ENCODE measurements at regions not wholly inside any gene's neighbourhood (a gene's known extent, or its start where the extent isn't known, plus 50 kb on each side); places are given as distances from the start of the nearest gene placed in this dataset.

DNA sequence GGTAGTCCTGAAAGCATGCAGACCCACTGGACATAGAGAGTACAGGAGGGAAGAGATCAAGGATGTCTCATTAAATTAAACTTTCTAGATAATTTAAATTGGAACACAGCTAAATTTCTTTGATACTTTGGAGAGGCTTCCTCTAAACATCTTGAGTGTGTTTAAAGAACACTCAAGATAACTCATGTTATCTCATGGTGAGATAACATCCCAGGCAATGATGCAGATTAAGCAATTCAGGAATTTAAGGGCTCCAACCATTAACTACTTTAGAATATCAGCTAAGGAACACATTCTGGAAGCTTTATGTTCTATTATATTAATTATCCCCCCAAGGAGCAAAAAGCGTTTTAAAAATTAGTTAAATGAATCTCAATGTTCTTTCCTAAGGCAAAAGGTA lies 289.2 kb upstream of the RUNX1 start:
- in situ Hi-C loops (cut with MboI; ENCODE audit: low sequenced_read_pairs in 4 of 4) (no loop called here), intact Hi-C loops (cut with DNase I; ENCODE audit: low total_unique reads) (no loop called here)
- Histone ChIP-seq H3K4me3 (no peak overlapping the region), H3K36me3 (no peaks in the 10 kb centered on the region), H3K27ac (no peak overlapping the region), H3K9me3 (no peaks in the 10 kb centered on the region), H3K27me3 (no peaks in the 10 kb centered on the region), H3K4me1 (no peaks in the 10 kb centered on the region)
- TF ChIP-seq POLR2A (IDR thresholded peaks at IDR 0.05) = no peak
- ATAC-seq (no peak), DNase-seq (no peak)

GRCh38 chr21:35337573-35337972 lies 288.5 kb upstream of the RUNX1 start:
- Histone ChIP-seq H3K27me3 (no peaks in the 10 kb centered on the region), H3K36me3 (no peaks in the 10 kb centered on the region), H3K4me3 (no peak overlapping the region), H3K27ac (no peak overlapping the region), H3K9me3 (no peaks in the 10 kb centered on the region), H3K4me1 (no peaks in the 10 kb centered on the region)
- no peak for ATAC-seq
- TF ChIP-seq CTCF (IDR thresholded peaks at IDR 0.05 in 4 of 5, conservative IDR thresholded peaks at IDR 0.05 in 1 of 5) (no peak), POLR2A (IDR thresholded peaks at IDR 0.05) (no peak)
- in situ Hi-C loops (cut with MboI; ENCODE audit: low sequenced_read_pairs in 4 of 4) = no loop called here
- intact Hi-C loops (cut with DNase I; ENCODE audit: low total_unique reads) = no loop called here
- no peak for DNase-seq

GRCh38 chr21:35336534-35336933 lies 287.4 kb upstream of the RUNX1 start:
- in situ Hi-C loops (cut with MboI; ENCODE audit: low sequenced_read_pairs in 4 of 4) = no loop called here
- TF ChIP-seq CTCF (IDR thresholded peaks at IDR 0.05 in 4 of 5, conservative IDR thresholded peaks at IDR 0.05 in 1 of 5) (no peak), POLR2A (IDR thresholded peaks at IDR 0.05) (no peak)
- DNase-seq = no peak
- no peak for ATAC-seq
- Histone ChIP-seq H3K27me3 (no peaks in the 10 kb centered on the region), H3K4me1 (no peaks in the 10 kb centered on the region), H3K27ac (no peak overlapping the region), H3K36me3 (no peaks in the 10 kb centered on the region), H3K4me3 (no peak overlapping the region), H3K9me3 (no peaks in the 10 kb centered on the region)
- intact Hi-C loops (cut with DNase I; ENCODE audit: low total_unique reads) = no loop called here

DNA sequence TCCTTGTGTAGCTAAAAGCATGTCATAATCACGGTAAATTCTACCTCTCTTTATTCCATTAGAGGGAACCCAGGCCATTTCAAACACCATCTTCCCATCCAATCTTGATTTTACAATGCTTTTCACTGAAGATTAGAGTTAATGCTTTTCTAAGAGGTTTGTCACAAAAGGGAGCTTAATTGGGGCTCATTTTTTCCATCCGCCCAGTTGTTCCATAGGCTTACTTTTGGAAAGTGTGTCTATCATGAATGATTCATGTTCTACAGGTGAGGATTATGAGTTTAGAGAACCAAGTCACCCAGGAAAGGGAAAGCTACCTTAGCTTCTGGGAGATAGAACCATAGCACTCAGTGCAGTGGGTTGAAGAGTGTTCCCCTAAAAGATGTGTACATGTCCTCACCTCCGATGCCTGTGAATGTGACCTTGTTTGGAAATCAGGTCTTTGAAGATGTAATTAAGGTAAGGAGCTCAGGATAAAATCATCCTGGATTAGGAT lies 286.9 kb upstream of the RUNX1 start:
- ATAC-seq = no peak
- in situ Hi-C loops (cut with MboI; ENCODE audit: low sequenced_read_pairs in 4 of 4) = no loop called here
- intact Hi-C loops (cut with DNase I; ENCODE audit: low total_unique reads) = no loop called here
- DNase-seq = no peak
- H3K9me3 ChIP-seq = no peaks in the 10 kb centered on the region
- no peak overlapping the region for H3K4me3 ChIP-seq
- no peaks in the 10 kb centered on the region for H3K27me3 ChIP-seq
- no peaks in the 10 kb centered on the region for H3K36me3 ChIP-seq
- H3K27ac ChIP-seq = no peak overlapping the region
- no peak for TF ChIP-seq POLR2A (IDR thresholded peaks at IDR 0.05)
- TF ChIP-seq CTCF (IDR thresholded peaks at IDR 0.05 in 4 of 5, conservative IDR thresholded peaks at IDR 0.05 in 1 of 5) = no peak
- no peaks in the 10 kb centered on the region for H3K4me1 ChIP-seq

DNA sequence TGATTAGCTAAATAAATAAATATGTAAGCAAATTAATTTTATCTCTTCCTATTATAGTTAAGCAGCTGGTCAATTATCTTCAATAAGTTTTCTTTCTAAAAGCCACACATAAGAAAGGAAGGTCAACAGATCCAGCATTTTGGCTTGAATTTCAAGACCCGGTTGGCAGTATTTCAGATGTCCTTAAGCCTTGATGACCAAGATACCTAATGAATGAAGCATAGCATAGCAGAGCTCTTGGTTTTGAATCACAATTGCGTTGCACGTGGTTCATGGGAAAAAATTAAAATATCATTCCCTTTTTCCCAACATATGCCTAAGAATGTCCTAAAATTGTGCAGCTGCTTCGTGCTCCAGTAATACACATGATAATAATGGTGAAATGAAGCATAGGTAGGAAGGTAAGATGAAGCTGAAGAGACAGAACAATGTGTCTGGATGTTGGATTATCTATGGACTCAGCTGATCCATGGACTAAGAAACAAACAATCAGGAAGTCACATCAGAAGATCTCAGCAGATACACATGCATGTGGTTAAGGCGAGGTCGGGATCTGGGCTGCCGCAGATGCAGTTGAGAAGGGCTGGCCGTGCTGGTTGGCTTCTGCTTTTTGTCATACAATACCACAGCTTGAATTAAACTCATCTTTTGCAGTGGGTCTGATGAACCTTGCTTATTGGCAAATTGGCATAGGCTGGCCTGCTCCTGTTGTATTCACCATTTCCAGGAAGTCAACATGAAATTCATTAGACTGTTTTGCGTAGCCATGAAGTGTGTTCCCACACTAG lies 284.9 kb upstream of the RUNX1 start:
- H3K4me3 ChIP-seq = no peak overlapping the region
- no peaks in the 10 kb centered on the region for H3K9me3 ChIP-seq
- no peaks in the 10 kb centered on the region for H3K36me3 ChIP-seq
- TF ChIP-seq POLR2A (IDR thresholded peaks at IDR 0.05) (no peak), CTCF (IDR thresholded peaks at IDR 0.05 in 4 of 5, conservative IDR thresholded peaks at IDR 0.05 in 1 of 5) (no peak)
- DNase-seq = peak in 1 of 2 donors; percentile 15
- no peak for ATAC-seq
- H3K27ac ChIP-seq = no peak overlapping the region
- no peaks in the 10 kb centered on the region for H3K27me3 ChIP-seq
- intact Hi-C loops (cut with DNase I; ENCODE audit: low total_unique reads) (no loop called here), in situ Hi-C loops (cut with MboI; ENCODE audit: low sequenced_read_pairs in 4 of 4) (no loop called here)
- H3K4me1 ChIP-seq = no peaks in the 10 kb centered on the region
